Activated B cell treated with CpG ODN at 0.5 μM for 24 hours (primary cell): ENCODE measurements at regions not wholly inside any gene's neighbourhood (a gene's known extent, or its start where the extent isn't known, plus 50 kb on each side); places are given as distances from the start of the nearest gene placed in this dataset.

Experiments
- ATAC-seq: fragments of 200-7000 bp; cut with Tn5 transposase; one replicate; pipeline ENCODE4 v1.10.0; 2021; ENCODE audit warnings: low read depth, mild to moderate bottlenecking, moderate library complexity
- CTCF ChIA-PET: fragments of 350-600 bp; sonication (Branson Sonifier 250); formaldehyde crosslinking; loops from one replicate; lab custom pipeline; 2021; ENCODE audit warnings: antibody characterized with exemption; lab: Charles Lee
- POLR2A ChIA-PET: fragments of 350-600 bp; sonication (Branson Sonifier 250); formaldehyde crosslinking; loops from one replicate; lab custom pipeline; 2021; ENCODE audit warnings: antibody characterized with exemption; lab: Charles Lee
- DNase-seq: peaks from one replicate; pipeline ENCODE4 v3.0.0; 2022
- H3K27ac Mint-ChIP-seq: one replicate; pipeline ENCODE4 v1.8.0; 2020; ENCODE audit warnings: mixed read lengths
- H3K27me3 Mint-ChIP-seq: one replicate; pipeline ENCODE4 v1.8.0; 2021; ENCODE audit warnings: mixed read lengths
- H3K36me3 Mint-ChIP-seq: one replicate; pipeline ENCODE4 v1.8.0; 2021; ENCODE audit warnings: low read depth, mixed read lengths
- H3K4me1 Mint-ChIP-seq: one replicate; pipeline ENCODE4 v1.8.0; 2021; ENCODE audit warnings: mixed read lengths
- H3K4me3 Mint-ChIP-seq: one replicate; pipeline ENCODE4 v1.8.0; 2020; ENCODE audit warnings: mild to moderate bottlenecking, mixed read lengths
- H3K9me3 Mint-ChIP-seq: one replicate; pipeline ENCODE4 v1.8.0; 2020; ENCODE audit warnings: mixed read lengths
- intact Hi-C: fragments of 100-400 bp; cut with micrococcal nuclease; formaldehyde crosslinking; loops from one replicate; pipeline ENCODE4 v1.15.1; 2024
- TF ChIP-seq, protein P1 (sequence below): fragments of 200-600 bp; IDR thresholded peaks from one replicate; pipeline ENCODE4 v1.8.0; 2022; ENCODE audit warnings: antibody characterized with exemption, mild to moderate bottlenecking

DNA sequence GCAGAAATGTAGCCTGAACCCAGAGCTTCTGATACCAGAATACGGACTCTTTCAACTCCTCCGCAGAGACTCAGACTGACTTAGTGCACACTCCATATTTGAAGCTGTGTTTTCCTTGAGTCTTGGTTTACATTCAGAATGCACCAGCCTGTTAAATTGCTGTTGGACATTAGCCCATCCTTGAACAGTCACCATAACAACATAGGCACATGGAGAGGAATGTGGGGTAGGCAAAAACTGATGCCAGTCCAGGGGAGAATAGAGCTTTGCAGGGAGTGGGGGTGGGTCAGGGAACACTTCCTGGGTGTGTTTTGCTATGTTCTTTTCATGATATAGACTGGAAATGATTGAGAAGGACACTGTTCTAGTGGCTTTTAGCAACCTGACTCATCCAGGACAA, 76.3 kb upstream of the CACNA1E start:
- ChIA-PET POLR2A (no interaction called here), CTCF (no interaction called here)
- Mint-ChIP-seq H3K4me3 (no peak overlapping the region), H3K9me3 (no peaks in the 10 kb centered on the region), H3K27me3 (peaks cover 25% of the 10 kb centered on the region), H3K4me1 (no peaks in the 10 kb centered on the region), H3K36me3 (no peaks in the 10 kb centered on the region), H3K27ac (no peak overlapping the region)
- intact Hi-C loops: no loop called here
- ATAC-seq (no peak), DNase-seq (no peak)
- TF ChIP-seq, protein P1, sequence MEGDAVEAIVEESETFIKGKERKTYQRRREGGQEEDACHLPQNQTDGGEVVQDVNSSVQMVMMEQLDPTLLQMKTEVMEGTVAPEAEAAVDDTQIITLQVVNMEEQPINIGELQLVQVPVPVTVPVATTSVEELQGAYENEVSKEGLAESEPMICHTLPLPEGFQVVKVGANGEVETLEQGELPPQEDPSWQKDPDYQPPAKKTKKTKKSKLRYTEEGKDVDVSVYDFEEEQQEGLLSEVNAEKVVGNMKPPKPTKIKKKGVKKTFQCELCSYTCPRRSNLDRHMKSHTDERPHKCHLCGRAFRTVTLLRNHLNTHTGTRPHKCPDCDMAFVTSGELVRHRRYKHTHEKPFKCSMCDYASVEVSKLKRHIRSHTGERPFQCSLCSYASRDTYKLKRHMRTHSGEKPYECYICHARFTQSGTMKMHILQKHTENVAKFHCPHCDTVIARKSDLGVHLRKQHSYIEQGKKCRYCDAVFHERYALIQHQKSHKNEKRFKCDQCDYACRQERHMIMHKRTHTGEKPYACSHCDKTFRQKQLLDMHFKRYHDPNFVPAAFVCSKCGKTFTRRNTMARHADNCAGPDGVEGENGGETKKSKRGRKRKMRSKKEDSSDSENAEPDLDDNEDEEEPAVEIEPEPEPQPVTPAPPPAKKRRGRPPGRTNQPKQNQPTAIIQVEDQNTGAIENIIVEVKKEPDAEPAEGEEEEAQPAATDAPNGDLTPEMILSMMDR: no peak

DNA sequence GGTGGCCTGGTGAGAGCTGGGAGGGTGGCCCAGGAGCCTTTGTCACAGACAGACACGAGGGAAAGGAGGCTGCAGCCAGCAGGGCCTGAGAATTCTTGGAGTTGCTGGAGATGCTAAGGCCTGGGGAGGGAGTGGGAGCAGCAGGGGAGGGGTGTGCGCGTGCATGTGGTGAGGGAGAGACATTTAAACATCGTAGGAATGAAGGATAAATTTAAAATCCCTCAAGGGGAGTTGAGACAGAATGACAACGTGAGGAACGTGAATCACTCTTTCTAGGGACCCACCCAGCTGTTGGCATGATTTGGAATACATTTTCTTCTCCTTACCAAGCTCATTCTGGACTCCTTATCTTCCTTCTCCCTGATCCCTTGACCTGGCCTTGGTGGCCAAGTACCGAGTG, 73.3 kb upstream of the CACNA1E start:
- Mint-ChIP-seq H3K27ac (no peak overlapping the region), H3K4me1 (no peaks in the 10 kb centered on the region), H3K9me3 (no peaks in the 10 kb centered on the region), H3K27me3 (peaks cover 24% of the 10 kb centered on the region), H3K4me3 (no peak overlapping the region), H3K36me3 (no peaks in the 10 kb centered on the region)
- TF ChIP-seq, protein P1: no peak
- no peak for ATAC-seq
- ChIA-PET POLR2A (no interaction called here), CTCF (no interaction called here)
- DNase-seq: no peak
- intact Hi-C loops: no loop called here

DNA sequence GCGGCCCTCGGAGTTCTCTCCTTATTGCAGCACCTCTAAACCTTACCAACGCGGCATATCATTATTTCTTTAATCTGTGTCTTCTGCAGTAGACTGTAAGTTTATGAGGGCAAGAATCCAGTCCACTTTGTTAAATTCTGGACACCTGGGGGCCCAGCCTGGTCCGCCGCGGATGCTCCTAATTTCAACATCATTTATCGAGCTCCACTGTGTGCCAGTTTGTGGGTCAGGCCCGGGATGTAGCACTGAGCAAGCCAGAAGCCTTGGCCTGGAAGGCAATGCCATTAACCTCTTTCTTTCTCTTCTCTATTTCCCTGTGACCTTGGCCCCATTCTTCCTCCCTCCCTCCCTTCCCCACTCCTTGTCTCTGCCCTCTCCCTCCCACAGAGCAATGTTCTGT, 70.6 kb upstream of the CACNA1E start:
- H3K36me3 Mint-ChIP-seq: no peaks in the 10 kb centered on the region
- H3K4me1 Mint-ChIP-seq: no peaks in the 10 kb centered on the region
- DNase-seq (no peak), ATAC-seq (no peak)
- intact Hi-C loops: no loop called here
- CTCF ChIA-PET: no interaction called here
- POLR2A ChIA-PET: no interaction called here
- TF ChIP-seq, protein P1: no peak
- H3K9me3 Mint-ChIP-seq: no peaks in the 10 kb centered on the region
- H3K27me3 Mint-ChIP-seq: peaks cover 21% of the 10 kb centered on the region
- no peak overlapping the region for H3K27ac Mint-ChIP-seq
- H3K4me3 Mint-ChIP-seq: no peak overlapping the region

DNA sequence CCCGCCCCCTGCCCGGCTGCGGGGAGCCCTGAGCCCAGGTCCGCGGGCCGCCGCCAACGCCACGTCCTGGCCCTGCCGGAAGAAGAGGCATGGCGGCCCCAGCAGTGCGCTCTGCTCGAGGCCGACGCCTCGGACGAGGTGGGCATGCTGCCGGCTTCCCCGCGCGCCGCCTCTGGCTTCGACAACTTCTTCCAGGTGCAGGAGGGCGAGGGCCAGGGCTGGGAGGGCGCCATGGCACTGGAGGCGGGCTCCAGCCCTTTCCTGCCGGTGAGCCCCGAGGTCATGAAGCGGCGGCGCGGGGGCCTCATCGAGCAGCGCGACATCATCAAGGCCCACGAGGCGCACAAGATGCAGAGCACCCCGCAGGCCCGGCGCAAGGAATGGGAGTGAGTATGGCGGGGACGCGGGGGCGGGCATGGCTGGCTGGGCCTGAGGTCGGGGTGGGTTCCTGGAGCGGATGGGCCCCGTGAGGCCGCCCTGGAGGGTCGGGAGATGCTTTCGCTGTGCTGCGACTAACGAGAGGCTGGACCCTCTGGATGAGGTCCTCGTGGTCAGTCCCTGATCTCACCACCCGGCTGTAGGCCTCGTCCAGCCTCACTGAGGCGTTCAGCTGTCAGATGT, 70.0 kb upstream of the CACNA1E start:
- ATAC-seq: no peak
- POLR2A ChIA-PET: no interaction called here
- peaks cover 16% of the 10 kb centered on the region for H3K27me3 Mint-ChIP-seq

DNA sequence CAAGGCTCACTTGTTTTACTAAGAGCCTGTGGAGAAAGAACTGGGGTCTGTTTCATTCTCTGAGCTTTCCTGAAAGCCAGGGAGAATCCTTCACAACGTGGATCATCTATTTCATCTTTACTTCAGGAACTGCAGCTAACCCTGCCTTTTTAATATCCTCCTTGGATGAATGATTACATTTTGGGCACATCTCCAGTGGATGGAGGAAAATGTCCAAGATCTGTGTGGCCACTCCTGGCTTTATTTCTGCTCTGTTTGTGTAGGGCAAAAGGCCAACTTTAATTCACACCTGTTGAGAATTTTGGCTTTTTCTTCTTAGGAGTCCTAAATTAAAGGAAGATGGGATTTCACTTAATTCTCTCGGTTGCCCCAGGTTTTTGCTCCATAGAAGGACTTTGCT, 69.5 kb upstream of the CACNA1E start:
- TF ChIP-seq, protein P1: no peak

More for the DNA sequence above, 70.0 kb upstream of the CACNA1E start:
- no peak overlapping the region for H3K27ac Mint-ChIP-seq
- CTCF ChIA-PET: no interaction called here
- intact Hi-C loops: no loop called here
- H3K4me1 Mint-ChIP-seq: no peaks in the 10 kb centered on the region
- TF ChIP-seq, protein P1: no peak
- H3K36me3 Mint-ChIP-seq: no peaks in the 10 kb centered on the region
- H3K9me3 Mint-ChIP-seq: no peaks in the 10 kb centered on the region
- DNase-seq: no peak
- H3K4me3 Mint-ChIP-seq: no peak overlapping the region

More for the DNA sequence above, 69.5 kb upstream of the CACNA1E start:
- DNase-seq (no peak), ATAC-seq (no peak)
- peaks cover 13% of the 10 kb centered on the region for H3K27me3 Mint-ChIP-seq
- no peak overlapping the region for H3K27ac Mint-ChIP-seq
- no peaks in the 10 kb centered on the region for H3K4me1 Mint-ChIP-seq
- CTCF ChIA-PET: no interaction called here
- POLR2A ChIA-PET: no interaction called here
- H3K36me3 Mint-ChIP-seq: no peaks in the 10 kb centered on the region
- H3K4me3 Mint-ChIP-seq: no peak overlapping the region
- no peaks in the 10 kb centered on the region for H3K9me3 Mint-ChIP-seq
- intact Hi-C loops: no loop called here
